CD4-positive, CD25-positive, alpha-beta regulatory T cell (primary cell): ENCODE measurements at regions not wholly inside any gene's neighbourhood (a gene's known extent, or its start where the extent isn't known, plus 50 kb on each side); places are given as distances from the start of the nearest gene placed in this dataset.

Source experiments
- ATAC-seq, 2 donors: fragments of 150-1000 bp; cut with Tn5 transposase; one replicate each; pipeline ENCODE4 v1.10.0; 2021; ENCODE audit warnings: low read depth in 2 of 2, moderate number of reproducible peaks in 2 of 2, moderate library complexity in 1 of 2
- DNase-seq, 3 donors: peaks; one replicate each; pipeline versions ENCODE4 v3.0.0 to v3.0.0-alpha.2; 2012 to 2022; ENCODE audit warnings: mixed read lengths in 1 of 3
- H3K27ac ChIP-seq: one replicate; pipeline ENCODE4 v1.7.0; 2013; ENCODE audit warnings: mild to moderate bottlenecking, low read length; ENCODE audit not compliant: insufficient read depth, poor library complexity, severe bottlenecking
- H3K27me3 ChIP-seq: one replicate; pipeline ENCODE4 v1.7.0; 2013; ENCODE audit warnings: low read length; ENCODE audit not compliant: control insufficient read depth, insufficient read depth
- H3K36me3 ChIP-seq: one replicate; pipeline ENCODE4 v1.7.0; 2013; ENCODE audit warnings: mild to moderate bottlenecking, low read length, moderate library complexity; ENCODE audit not compliant: control insufficient read depth, insufficient read depth
- H3K4me1 ChIP-seq: 2 replicates; pipeline ENCODE4 v1.7.0; 2013; ENCODE audit warnings: mild to moderate bottlenecking, low read length; ENCODE audit not compliant: insufficient read depth, control insufficient read depth, poor library complexity, severe bottlenecking
- H3K4me3 ChIP-seq: one replicate; pipeline ENCODE4 v1.7.0; 2013; ENCODE audit warnings: low read depth, mild to moderate bottlenecking, low read length, moderate library complexity
- H3K9me3 ChIP-seq, 2 experiments: 1 replicate in 1 of 2; 2 replicates in 1 of 2; pipeline ENCODE4 v1.7.0; 2013; ENCODE audit warnings: low read length in 2 of 2, mild to moderate bottlenecking in 1 of 2, moderate library complexity in 1 of 2; ENCODE audit not compliant: control insufficient read depth in 2 of 2
- H3K27ac Mint-ChIP-seq, 3 donors: one replicate each; pipeline ENCODE4 v1.8.0; 2020 to 2022; ENCODE audit warnings: mild to moderate bottlenecking in 3 of 3, mixed read lengths in 3 of 3, moderate library complexity in 2 of 3
- H3K27me3 Mint-ChIP-seq: one replicate; pipeline ENCODE4 v1.8.0; 2022; ENCODE audit warnings: mild to moderate bottlenecking, mixed read lengths
- H3K36me3 Mint-ChIP-seq: one replicate; pipeline ENCODE4 v1.8.0; 2020; ENCODE audit warnings: mixed read lengths
- H3K4me1 Mint-ChIP-seq, 4 donors: one replicate each; pipeline ENCODE4 v1.8.0; 2020 to 2022; ENCODE audit warnings: mixed read lengths in 4 of 4, mild to moderate bottlenecking in 1 of 4
- H3K4me3 Mint-ChIP-seq, 4 donors: one replicate each; pipeline ENCODE4 v1.8.0; 2020 to 2022; ENCODE audit warnings: mild to moderate bottlenecking in 4 of 4, mixed read lengths in 4 of 4, moderate library complexity in 3 of 4
- H3K9me3 Mint-ChIP-seq, 7 donors: one replicate each; pipeline ENCODE4 v1.8.0; 2020 to 2022; ENCODE audit warnings: mixed read lengths in 7 of 7, mild to moderate bottlenecking in 3 of 7, moderate library complexity in 2 of 7

- Mint-ChIP-seq H3K27me3 (no peaks in the 10 kb centered on the region), H3K4me3 (no peak overlapping the region), H3K4me1 (no peaks in the 10 kb centered on the region), H3K9me3 (peaks cover 2 to 26% (median 10%) of the 10 kb centered on the region in 7 donors), H3K36me3 (no peaks in the 10 kb centered on the region), H3K27ac (no peak overlapping the region)
- Histone ChIP-seq H3K27me3 (no peaks in the 10 kb centered on the region), H3K27ac (no peak overlapping the region), H3K9me3 (no peaks in the 10 kb centered on the region), H3K4me3 (no peak overlapping the region), H3K36me3 (no peaks in the 10 kb centered on the region), H3K4me1 (no peaks in the 10 kb centered on the region)
- DNase-seq (no peak), ATAC-seq (no peak)
Measured at GRCh38 chr15:47158573-47158972, 558.7 kb upstream of the SEMA6D start.

GRCh38 chr15:47177177-47177576 lies 540.1 kb upstream of the SEMA6D start:
- Mint-ChIP-seq H3K9me3 (peaks cover 0 to 10% (median 4%) of the 10 kb centered on the region in 7 donors), H3K27me3 (no peaks in the 10 kb centered on the region), H3K27ac (no peak overlapping the region), H3K4me1 (no peaks in the 10 kb centered on the region), H3K4me3 (no peak overlapping the region), H3K36me3 (no peaks in the 10 kb centered on the region)
- no peak for ATAC-seq
- Histone ChIP-seq H3K9me3 (no peaks in the 10 kb centered on the region), H3K36me3 (no peaks in the 10 kb centered on the region), H3K27ac (no peak overlapping the region), H3K27me3 (no peaks in the 10 kb centered on the region), H3K4me3 (no peak overlapping the region), H3K4me1 (no peaks in the 10 kb centered on the region)
- no peak for DNase-seq

DNA sequence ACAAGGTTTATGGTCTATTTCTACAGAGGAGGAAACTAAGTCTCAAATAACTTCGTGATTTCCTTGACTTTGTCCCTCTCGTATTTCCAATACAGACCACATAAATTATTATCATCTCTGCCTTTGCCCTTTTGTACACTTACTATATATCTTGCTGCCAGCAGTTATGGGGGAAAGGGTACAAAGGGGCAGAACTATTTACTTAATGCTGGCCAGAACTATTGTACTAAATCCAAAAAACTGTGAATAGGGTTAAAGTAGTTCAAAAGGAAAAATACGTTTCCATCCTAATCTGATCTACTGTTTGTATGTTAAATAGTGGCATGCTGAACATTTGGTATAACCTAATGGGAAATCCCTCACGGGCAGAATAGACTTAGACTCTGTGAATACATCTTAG lies 537.3 kb upstream of the SEMA6D start:
- Histone ChIP-seq H3K27me3 (peaks cover 5% of the 10 kb centered on the region), H3K36me3 (no peaks in the 10 kb centered on the region), H3K9me3 (no peaks in the 10 kb centered on the region), H3K4me1 (no peaks in the 10 kb centered on the region), H3K4me3 (no peak overlapping the region), H3K27ac (no peak overlapping the region)
- H3K4me3 Mint-ChIP-seq = no peak overlapping the region
- peaks cover 19% of the 10 kb centered on the region for H3K27me3 Mint-ChIP-seq
- ATAC-seq (no peak), DNase-seq (no peak)
- no peak overlapping the region for H3K27ac Mint-ChIP-seq
- H3K4me1 Mint-ChIP-seq = peaks cover 0 to 10% (median 3%) of the 10 kb centered on the region in 4 donors
- peaks cover 3% of the 10 kb centered on the region for H3K36me3 Mint-ChIP-seq
- H3K9me3 Mint-ChIP-seq = peaks cover 0 to 8% (median 5%) of the 10 kb centered on the region in 7 donors

- ATAC-seq = no peak
- no peak overlapping the region for H3K27ac Mint-ChIP-seq
- Histone ChIP-seq H3K27ac (no peak overlapping the region), H3K27me3 (peaks cover 7% of the 10 kb centered on the region), H3K9me3 (no peaks in the 10 kb centered on the region), H3K4me3 (no peak overlapping the region), H3K4me1 (no peaks in the 10 kb centered on the region), H3K36me3 (no peaks in the 10 kb centered on the region)
- peaks cover 23% of the 10 kb centered on the region for H3K27me3 Mint-ChIP-seq
- peaks cover 0 to 10% (median 4%) of the 10 kb centered on the region in 4 donors for H3K4me1 Mint-ChIP-seq
- peaks cover 0 to 6% (median 3%) of the 10 kb centered on the region in 7 donors for H3K9me3 Mint-ChIP-seq
- H3K36me3 Mint-ChIP-seq = peaks cover 3% of the 10 kb centered on the region
- no peak for DNase-seq
- no peak overlapping the region for H3K4me3 Mint-ChIP-seq
Measured at GRCh38 chr15:47182818-47183217, 534.5 kb upstream of the SEMA6D start.

- DNase-seq (no peak), ATAC-seq (no peak)
- Mint-ChIP-seq H3K9me3 (peaks cover 0 to 6% (median 2%) of the 10 kb centered on the region in 7 donors), H3K36me3 (peaks cover 3% of the 10 kb centered on the region), H3K27ac (no peak overlapping the region), H3K4me1 (peaks cover 0 to 10% (median 4%) of the 10 kb centered on the region in 4 donors), H3K27me3 (peaks cover 27% of the 10 kb centered on the region), H3K4me3 (peak overlapping the region in 2 of 4 donors; percentile 24 to 29)
- Histone ChIP-seq H3K9me3 (no peaks in the 10 kb centered on the region), H3K4me3 (no peak overlapping the region), H3K27me3 (peaks cover 7% of the 10 kb centered on the region), H3K36me3 (no peaks in the 10 kb centered on the region), H3K27ac (no peak overlapping the region), H3K4me1 (no peaks in the 10 kb centered on the region)
Measured at GRCh38 chr15:47184003-47184907, 533.0 kb upstream of the SEMA6D start.

GRCh38 chr15:47184908-47185801 lies 532.1 kb upstream of the SEMA6D start:
- no peak overlapping the region for H3K27ac ChIP-seq
- DNase-seq (no peak), ATAC-seq (no peak)
- H3K4me1 Mint-ChIP-seq = peaks cover 0 to 10% (median 4%) of the 10 kb centered on the region in 4 donors
- H3K4me3 ChIP-seq = no peak overlapping the region
- no peaks in the 10 kb centered on the region for H3K36me3 ChIP-seq
- peaks cover 3% of the 10 kb centered on the region for H3K36me3 Mint-ChIP-seq
- peak overlapping the region in 1 of 3 donors; percentile 32 for H3K27ac Mint-ChIP-seq
- H3K27me3 Mint-ChIP-seq = peaks cover 27% of the 10 kb centered on the region
- no peaks in the 10 kb centered on the region for H3K9me3 ChIP-seq
- peak overlapping the region in 3 of 4 donors; percentile 15 to 68 (median 21) for H3K4me3 Mint-ChIP-seq
- H3K4me1 ChIP-seq = no peaks in the 10 kb centered on the region
- peaks cover 0 to 6% (median 2%) of the 10 kb centered on the region in 7 donors for H3K9me3 Mint-ChIP-seq
- H3K27me3 ChIP-seq = peaks cover 7% of the 10 kb centered on the region

GRCh38 chr15:47186075-47186474 lies 531.2 kb upstream of the SEMA6D start:
- Histone ChIP-seq H3K4me1 (no peaks in the 10 kb centered on the region), H3K27ac (no peak overlapping the region), H3K4me3 (no peak overlapping the region), H3K27me3 (peaks cover 7% of the 10 kb centered on the region), H3K36me3 (no peaks in the 10 kb centered on the region), H3K9me3 (no peaks in the 10 kb centered on the region)
- Mint-ChIP-seq H3K27ac (no peak overlapping the region), H3K4me3 (no peak overlapping the region), H3K36me3 (peaks cover 3% of the 10 kb centered on the region), H3K4me1 (peaks cover 0 to 10% (median 4%) of the 10 kb centered on the region in 4 donors), H3K9me3 (peaks cover 0 to 6% (median 2%) of the 10 kb centered on the region in 7 donors), H3K27me3 (peaks cover 27% of the 10 kb centered on the region)
- ATAC-seq (no peak), DNase-seq (no peak)
